22Rv1 (cell line): ENCODE measurements at regions not wholly inside any gene's neighbourhood (a gene's known extent, or its start where the extent isn't known, plus 50 kb on each side); places are given as distances from the start of the nearest gene placed in this dataset.
"Not testable (repeated sequence)": the region's sequence is repeated elsewhere in the genome, so short reads cannot be mapped to it uniquely, and the experiment has no call there.

Experiments
- H3K27ac ChIP-seq: fragments of 450-650 bp; 2 replicates; pipeline ENCODE4 v1.5.1; 2017
- CTCF ChIP-seq: fragments of 450-650 bp; IDR thresholded peaks from 2 replicates; pipeline ENCODE4 v1.5.1; 2017; ENCODE audit warnings: mild to moderate bottlenecking
- ZFX ChIP-seq: fragments of 450-650 bp; IDR thresholded peaks from 2 replicates; pipeline ENCODE4 v1.6.1; 2017; ENCODE audit warnings: antibody characterized with exemption, borderline replicate concordance

- H3K27ac ChIP-seq = peak overlapping the region; percentile 75; the same call in 1 of the 2 replicates
- no peak for TF ChIP-seq CTCF
- no peak for TF ChIP-seq ZFX
Measured at GRCh38 chr5:82636591-82636990, 358.4 kb upstream of the RPS23 start.

GRCh38 chr5:82635561-82636288 is 357.6 kb upstream of the RPS23 start:
- TF ChIP-seq ZFX (no peak), CTCF (no peak)
- H3K27ac ChIP-seq = peak overlapping the region; percentile 75

GRCh38 chr5:82628364-82628910 is 350.3 kb upstream of the RPS23 start:
- no peak overlapping the region for H3K27ac ChIP-seq
- TF ChIP-seq ZFX (no peak), CTCF (no peak)

GRCh38 chr5:82626905-82627591 is 348.9 kb upstream of the RPS23 start:
- H3K27ac ChIP-seq = not testable (repeated sequence)

- not testable (repeated sequence) for H3K27ac ChIP-seq
Measured at GRCh38 chr5:82626012-82626411, 347.9 kb upstream of the RPS23 start.

GRCh38 chr5:82624062-82624461 is 345.9 kb upstream of the RPS23 start:
- TF ChIP-seq CTCF (no peak), ZFX (no peak)
- no peak overlapping the region for H3K27ac ChIP-seq

- H3K27ac ChIP-seq = peak overlapping the region; percentile 53
- TF ChIP-seq ZFX (no peak), CTCF (no peak)
Measured at GRCh38 chr5:82622711-82623514, 344.8 kb upstream of the RPS23 start.

- H3K27ac ChIP-seq = no peak overlapping the region
Measured at GRCh38 chr5:82622205-82622604, 344.1 kb upstream of the RPS23 start.

More at GRCh38 chr5:82622205-82622604, 344.1 kb upstream of the RPS23 start:
- TF ChIP-seq ZFX = no peak
- TF ChIP-seq CTCF = no peak
